Muscle of back (tissue), 3 donors: ENCODE measurements at regions not wholly inside any gene's neighbourhood (a gene's known extent, or its start where the extent isn't known, plus 50 kb on each side); places are given as distances from the start of the nearest gene placed in this dataset.
"Not testable (repeated sequence)": the region's sequence is repeated elsewhere in the genome, so short reads cannot be mapped to it uniquely, and the experiment has no call there.

Experiments
- DNase-seq, 3 donors: peaks; one replicate each; pipeline versions ENCODE4 v3.0.0 to v3.0.0-alpha.2; 2013

DNA sequence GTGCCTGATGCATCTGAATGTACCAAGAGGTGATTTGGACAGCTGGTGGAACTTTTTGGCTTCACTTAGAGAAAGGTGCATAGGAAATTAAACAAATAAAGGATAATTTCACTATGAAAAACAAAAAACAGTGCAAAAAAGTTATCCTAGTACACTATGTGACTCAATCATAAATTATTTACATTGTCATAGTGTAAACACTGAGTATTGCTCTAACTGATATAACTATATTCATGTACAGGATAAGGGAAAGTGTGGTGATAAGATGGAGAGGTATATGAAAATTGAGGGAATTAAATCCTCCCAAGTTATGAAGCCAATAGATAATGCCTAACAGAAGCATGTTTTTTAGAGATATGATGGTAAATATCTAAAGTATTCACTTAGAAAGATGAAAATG, 50.2 kb upstream of the CPNE4 start:
- no peak for DNase-seq

DNA sequence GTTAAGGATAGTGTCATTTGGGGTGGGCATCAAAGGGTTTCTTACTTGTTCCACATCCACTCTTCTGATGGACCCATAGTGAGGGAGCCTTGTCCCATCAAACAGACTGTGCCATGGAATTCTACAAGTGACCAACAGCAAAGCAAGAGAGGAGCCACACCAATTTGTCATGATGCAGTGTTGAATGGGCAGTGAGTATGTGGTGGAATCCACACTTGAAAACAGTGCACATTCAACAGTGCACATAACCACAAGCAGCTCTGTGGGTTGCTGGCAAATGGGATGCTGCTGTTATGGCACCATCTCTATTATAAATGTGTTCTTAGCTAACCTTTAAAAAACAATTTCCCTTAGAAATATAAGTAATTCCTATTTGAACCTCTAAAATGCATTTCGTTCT, 52.5 kb upstream of the CPNE4 start:
- DNase-seq: no peak

DNA sequence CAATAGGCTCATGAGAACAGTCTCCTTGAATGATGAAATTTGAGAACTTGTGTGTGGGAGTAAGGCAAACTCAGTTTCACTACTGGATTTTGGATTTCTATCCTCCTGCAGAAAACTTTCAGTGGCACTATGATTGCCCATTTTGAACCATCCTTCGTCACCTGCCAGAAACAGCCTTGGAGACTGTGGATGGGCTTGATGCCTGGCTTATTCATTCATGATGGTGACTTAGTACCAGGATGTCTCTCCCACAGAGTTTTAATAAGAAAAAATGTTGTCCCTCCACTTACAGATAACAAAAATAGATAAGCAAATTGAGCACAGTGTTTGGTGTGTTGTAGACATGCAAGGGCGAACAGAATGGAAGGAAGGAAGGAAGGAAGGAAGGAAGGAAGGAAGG, 53.5 kb upstream of the CPNE4 start:
- DNase-seq: no peak

DNA sequence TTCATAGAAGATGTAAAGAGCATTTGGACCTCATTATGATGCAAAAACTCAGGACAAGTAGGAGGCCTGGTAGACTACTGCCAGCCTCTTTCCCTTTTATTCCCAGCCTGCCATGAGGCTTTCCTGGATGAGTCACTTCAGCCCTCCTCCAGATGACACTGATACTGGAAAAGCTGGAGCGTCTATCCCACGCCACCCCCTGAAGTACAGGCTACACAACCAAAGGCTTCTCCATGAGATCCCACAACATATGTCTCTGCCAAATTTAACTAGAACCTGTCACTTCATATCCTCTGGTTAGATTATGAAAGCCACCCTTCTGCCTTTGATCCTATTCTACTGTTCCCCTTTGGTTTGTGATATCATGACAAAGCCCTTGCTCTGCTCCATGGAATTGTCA, 56.1 kb upstream of the CPNE4 start:
- DNase-seq: no peak

DNA sequence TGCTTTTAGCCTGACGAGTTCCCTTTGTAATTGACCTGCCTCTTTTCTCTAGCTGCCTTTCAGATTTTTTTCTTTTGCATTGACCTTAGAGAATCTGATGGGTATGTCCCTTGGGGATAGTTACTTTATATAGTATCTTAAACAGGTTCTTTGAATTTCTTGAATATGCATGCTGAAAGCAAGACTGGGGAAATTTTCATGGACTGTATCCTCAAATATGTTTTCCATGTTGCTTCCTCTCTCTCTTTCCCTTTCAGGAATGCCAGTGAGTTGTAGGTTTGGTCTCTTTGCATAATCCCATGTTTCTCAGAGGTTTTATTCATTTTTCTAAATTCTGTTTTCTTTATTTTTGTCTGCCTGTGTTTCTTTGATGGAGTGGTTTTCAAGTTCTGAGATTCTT, 81.8 kb upstream of the CPNE4 start:
- DNase-seq: no peak

DNA sequence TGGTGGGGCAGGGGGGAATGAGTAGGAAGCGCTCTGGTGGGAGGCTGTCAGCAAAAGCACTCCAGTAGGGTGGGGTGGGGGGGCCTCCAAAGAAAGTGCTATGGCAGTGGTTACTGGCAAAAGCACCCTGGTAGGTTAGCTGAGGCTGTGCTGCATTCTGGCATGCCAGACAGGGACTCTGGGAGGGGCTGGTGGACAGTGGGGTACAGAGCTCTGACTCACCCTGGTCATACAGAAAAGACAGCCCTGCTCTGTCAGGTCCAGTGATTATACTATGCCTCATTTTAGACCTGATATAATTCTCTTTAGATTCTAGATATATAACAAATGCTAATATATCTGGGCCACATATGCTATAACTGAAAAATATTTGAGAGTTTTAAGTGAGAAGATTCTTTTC, 82.8 kb upstream of the CPNE4 start:
- DNase-seq: no peak

DNA sequence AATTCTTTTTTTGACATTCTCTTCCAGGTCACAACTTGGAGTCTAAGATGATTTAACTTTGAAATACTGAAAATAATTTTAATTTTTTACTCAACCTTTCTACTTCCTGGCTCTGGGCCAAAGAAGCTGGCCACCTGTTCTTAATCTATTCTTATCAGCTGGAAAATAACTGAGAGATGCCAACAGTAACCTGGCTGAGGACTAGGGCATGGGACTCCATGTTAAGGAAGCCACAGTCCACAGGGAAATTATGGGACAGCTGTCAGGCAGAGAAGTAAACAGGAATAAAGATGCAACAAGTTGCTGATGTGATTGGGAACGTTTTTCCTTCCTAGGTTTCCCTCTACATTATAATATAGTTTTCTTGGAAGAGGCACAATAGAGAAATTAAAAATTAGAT, 84.7 kb upstream of the CPNE4 start:
- DNase-seq: no peak

DNA sequence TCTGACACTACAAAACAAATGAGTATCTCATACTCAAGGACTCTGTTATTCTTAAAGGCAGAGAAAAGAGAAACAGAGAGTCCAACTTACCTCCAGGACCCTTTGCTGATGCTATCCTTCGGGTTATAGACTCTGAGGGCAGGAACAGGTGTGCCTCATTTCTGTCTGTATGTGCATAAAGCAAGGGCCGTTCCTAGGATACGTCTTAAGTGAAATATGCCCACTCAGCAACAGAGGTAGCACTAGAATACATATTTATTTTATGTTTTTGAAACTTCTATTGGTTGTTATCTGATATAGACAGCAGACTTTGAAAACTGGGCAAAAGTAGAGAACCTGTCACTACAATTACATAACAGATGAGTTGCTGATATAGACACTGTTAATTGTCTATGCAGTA, 89.3 kb upstream of the CPNE4 start:
- no peak for DNase-seq

DNA sequence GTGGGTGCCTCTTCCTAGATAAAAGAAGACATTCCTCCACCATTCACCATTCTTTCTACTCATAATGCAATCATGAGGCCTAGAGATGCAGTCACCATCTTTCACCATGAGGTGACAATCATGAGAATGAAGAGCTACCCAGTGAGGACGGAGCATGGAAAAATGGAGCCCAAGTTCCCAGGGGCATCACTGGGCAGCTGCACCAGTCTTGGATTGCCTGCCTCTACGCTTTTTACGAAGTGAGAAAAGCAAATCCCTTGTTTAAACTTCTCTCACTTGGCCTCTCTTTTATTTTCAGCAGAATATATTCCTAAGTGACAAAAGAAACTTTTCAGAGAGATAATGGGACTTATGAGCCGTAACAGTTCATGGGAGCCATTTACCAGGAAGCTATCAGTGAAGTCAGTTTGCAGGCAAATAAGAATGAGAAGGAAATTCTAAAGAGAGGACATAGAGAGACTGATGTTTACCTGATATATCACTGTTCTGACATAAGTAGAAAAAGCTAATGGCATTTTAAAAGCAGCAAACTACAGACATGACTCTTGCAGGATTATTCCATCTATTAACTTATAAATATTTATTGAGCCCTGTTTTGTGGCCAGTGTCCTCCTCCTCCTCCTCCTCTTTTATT, 90.0 kb upstream of the CPNE4 start:
- no peak for DNase-seq

DNA sequence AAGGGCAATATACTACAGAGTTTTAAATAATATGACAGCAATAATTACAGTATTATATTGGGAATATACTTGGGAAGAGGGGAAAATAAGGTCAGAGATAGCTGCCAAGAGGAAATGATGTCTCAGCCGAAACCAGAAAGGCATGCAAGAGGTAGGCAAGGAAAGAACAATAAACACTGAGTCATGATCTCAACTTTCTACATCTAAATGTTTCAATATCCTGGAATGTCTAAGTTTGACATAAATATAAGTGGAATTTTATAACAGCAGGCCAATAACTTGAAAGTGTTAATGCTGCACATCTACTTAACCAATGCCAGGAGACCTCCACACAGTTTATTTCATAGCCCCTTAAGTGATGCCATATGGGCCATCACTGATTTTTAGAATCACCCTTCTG, 99.8 kb upstream of the CPNE4 start:
- peak in 1 of 3 donors; percentile 83 for DNase-seq

DNA sequence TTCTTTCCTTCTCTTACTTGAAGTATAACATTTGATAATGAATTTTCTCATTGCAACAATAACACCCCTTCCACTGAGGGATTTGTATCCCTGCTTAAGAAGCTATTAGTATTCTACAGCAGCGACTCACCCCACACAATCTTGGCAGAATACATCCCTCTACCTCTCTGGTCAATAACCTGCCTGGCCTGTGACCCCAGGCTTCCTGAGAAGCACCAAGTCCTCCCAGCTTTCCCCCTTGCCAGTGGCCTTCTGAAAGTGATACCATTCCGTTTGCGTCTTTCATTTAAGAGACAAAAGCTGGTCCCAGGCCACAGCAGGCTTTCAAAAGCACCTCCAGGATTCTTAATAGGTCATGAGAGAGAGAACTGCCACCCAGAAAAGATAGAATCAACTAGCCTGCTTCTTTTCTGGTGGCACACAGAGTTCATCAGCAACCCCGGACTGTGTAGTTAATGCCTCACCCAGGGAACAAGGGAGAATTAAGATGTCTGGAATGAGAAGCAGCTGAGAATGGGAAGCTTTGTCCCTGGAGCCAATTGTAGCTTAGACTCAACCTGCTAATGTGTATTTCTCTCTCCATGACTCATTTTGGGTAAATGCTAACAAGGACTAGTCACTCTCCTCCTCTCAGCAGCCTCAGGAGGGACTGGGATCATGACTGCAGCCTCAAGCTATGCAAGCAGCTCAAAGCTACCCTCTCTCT, 101.0 kb upstream of the CPNE4 start:
- DNase-seq: peak in 1 of 3 donors; percentile 94

DNA sequence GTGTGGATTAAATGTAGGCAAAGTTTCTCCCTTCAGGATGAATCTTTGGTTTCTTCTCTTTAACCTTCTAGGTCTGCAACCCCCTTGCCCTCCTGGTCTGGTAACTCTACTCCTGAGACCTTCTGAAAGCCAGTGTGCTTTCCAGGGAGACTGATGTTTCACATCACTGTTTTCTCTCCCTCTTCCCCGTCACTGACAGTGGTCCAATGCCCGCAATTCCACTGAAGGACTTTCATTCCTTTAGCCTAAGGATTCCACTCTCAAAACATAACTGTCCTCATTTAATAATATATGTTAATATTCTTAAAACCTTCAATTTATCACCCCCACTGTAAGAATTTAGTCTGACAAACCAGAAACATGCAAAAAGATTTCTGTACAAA, 101.5 kb upstream of the CPNE4 start:
- no peak for DNase-seq

DNA sequence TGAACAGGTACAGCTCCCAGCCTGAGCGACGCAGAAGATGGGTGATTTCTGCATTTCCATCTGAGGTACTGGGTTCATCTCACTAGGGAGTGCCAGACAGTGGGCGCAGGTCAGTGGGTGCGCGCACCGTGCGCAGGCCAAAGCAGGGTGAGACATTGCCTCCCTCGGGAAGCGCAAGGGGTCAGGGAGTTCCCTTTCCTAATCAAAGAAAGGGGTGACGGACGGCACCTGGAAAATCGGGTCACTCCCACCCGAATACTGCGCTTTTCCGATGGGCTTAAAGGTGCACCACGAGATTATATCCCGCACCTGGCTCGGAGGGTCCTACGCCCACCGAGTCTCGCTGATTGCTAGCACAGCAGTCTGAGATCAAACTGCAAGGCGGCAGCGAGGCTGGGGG, 102.1 kb upstream of the CPNE4 start:
- not testable (repeated sequence) for DNase-seq

DNA sequence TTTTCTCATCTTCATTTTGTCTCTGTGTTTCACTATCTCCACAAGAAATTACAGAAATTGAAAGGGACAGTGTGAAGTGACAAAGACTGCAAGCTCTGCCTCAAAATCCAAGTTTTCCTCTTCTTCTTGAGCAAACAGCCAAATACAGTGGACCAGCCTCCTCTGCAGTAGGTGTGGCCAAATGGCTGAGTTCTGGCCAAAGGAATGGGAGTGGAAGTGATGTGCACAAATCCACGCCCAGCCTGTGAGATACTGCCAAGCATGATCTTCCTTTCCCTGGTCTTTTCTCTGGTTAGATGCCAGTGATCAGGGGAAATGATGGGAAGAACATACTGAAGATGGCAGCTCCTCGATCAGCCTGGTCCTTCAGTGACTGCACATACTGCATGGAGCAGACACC, 111.0 kb upstream of the CPNE4 start:
- DNase-seq: peak in 2 of 3 donors; percentile 2 to 9

DNA sequence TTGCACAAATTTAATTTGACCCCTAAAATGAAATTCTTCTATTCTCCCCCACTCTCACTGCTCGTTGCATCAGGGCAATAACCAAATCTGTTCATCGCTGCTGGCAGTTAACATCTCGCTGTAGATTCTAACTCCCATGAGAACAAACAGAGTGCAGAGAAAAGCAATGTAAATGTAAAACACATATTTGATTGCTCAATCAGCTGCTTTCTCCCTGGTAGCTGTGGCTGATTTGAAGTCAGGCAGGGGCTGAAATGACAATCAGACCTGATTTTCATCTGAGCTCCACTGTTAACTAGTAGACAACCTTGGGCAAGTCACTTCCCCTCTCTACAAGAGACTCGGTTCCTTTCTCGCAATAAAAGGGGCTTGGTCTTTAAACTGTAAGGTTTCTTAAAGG, 119.8 kb upstream of the CPNE4 start:
- DNase-seq: no peak

DNA sequence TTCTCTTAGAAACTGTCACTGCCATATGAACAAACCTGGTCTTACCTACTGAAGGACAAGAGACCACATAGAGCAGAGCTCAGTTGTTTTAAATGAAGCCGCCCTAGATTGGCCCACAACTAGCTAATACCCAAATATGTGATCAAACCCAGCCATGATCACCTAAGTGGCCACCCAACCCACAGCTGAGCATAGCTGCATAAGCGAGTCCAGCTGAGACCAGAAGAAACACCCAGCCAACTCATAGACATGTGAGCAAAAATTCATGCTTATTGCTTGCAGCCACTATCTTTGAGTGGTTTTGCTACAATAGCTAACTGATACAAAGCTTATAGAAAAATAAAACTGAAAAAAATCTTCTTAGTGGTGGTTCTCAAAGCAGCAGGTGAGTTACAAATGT, 124.3 kb upstream of the CPNE4 start:
- DNase-seq: no peak

DNA sequence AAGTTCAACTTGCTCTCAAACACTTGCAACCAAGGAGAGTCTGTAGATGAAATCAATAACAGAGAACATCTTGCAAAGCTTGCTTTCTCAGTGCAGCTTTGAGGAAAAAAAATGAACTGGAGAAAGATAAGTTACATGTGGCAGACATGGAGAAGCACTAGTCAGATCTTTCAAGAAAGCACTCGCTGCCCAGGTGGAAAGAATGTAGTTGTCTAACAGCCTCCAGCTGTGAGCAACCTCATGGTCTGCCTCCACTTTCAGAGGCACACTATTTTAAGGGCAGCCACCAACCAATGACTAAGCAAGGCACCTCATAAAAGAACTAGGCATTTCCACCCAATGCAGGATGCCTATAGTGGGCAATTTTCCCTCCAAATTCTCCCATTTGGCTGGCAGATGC, 125.4 kb upstream of the CPNE4 start:
- no peak for DNase-seq

DNA sequence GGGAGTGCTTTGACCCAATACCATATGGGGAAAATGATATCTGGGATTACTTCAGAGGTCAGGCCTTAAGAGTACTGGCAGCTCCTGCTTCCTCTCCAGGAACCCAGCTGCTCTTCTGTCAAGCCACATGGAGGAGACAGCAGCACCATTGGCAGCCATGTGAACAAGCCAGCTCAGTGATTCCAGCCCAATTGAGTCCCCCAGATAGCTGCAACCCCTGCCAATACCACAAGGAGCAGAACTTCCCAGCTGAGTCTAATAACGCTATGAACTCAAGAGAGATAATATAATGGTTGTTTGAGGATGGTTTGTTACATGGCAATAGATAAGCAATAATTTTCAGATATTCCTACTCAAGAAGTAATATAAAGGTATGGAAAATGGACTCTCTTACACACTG, 126.8 kb upstream of the CPNE4 start:
- no peak for DNase-seq

DNA sequence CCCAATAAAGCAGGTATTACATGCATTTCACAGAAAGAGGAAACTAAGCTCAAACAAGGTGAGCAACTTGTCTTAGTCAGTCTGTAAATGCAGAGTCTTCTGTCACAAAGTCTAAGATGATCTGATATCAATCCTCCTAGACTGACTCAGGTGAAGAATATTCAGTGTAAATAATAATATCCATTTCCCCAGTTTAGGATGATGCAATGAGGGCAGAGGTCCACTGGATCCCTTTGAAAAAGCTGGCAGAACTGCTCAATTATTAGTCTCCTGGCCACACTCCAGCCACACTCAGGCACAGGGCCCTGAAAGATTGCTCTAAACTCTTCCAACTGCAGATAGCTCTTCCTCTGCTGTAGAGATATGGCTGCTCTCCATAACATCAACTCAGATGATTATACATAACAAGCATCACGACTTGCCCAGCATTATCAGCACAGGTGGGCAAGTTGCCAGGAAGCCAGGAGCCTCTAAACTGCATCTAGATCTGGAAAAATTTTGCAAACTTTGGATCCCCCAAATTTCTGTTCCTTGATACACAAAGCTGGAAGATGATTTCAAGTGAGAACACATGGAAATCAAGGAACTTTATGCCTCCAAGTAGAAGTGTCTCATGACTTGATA, 129.8 kb upstream of the CPNE4 start:
- DNase-seq: no peak

DNA sequence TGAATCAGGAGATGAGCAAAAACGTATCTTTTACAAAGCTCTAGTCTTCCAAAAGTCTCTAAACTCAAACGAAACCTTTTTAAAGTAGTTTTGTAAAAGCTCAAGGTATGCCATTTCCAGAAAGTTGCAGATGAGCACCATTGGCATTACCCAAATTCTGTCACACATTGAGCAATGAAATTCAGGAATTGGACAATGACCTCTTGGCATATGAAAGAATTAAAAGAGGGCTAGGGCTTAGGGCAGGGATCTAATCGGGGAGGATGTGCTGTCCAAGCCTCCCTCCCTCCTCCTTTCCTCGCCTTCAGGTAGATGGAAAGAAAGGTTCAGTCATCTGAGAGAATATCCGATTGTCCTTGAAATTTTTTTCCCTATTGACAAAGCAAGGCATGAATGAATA, 133.1 kb upstream of the CPNE4 start:
- no peak for DNase-seq

DNA sequence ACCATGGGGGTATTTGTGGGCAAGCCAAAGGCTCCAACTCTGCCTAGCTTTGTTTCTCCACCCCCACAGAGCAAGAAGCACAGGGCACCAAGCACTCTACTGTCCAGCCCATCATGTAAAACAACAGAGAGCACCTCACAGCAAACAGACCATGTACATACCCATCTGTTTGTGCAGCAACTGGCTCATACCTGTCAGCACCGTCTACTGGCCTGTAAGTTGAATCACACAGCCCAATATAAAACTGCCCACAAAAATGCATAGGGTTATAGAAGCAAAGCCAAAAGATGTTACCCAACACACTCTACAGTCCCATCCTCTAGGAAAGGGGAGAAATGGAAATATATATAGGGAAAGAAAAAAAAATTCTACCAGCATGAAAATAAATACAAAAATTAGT, 139.7 kb upstream of the CPNE4 start:
- no peak for DNase-seq

DNA sequence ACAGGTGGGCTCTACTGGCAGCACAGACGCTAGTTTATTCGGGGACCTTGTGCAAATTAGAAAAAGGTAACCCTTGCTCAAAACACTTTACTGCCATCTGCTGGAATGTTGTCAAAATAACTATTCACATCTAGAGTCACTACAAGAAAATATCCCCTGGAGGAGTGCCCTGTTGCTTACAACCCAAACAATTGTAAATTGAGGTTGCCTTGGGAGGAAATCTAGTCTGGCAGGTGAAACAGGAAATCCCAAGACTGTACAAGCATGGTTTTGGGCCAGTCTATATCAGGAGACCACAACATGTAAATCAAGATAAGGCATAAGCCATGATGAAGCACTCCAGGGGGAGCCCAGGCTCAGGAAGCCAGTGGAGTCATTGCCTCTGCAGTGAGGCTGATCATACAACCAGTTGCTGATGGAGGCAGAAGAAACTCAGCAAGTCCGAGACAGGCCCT, 136.8 kb upstream of the ACP3 start:
- peak; percentile 13 to 38 (median 17) for DNase-seq

DNA sequence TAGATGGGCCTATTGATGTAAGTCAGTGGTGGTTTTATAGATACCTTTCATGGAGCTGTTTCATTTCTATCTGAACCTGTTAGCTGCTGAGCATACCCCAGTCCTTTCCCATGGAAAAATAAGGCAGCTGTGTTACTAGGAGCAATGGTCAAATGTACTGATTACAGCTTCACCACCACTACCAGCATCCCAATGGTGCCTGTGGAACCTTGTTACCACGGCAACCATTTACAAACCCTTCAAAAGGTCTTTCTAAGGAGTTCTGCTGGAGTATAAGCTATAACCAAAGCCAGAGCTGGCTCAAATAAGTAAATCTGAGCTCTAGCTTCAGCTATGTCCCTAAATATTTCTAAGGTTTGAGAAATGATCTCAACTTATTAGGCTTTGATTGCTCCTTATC, 133.4 kb upstream of the ACP3 start:
- no peak for DNase-seq

DNA sequence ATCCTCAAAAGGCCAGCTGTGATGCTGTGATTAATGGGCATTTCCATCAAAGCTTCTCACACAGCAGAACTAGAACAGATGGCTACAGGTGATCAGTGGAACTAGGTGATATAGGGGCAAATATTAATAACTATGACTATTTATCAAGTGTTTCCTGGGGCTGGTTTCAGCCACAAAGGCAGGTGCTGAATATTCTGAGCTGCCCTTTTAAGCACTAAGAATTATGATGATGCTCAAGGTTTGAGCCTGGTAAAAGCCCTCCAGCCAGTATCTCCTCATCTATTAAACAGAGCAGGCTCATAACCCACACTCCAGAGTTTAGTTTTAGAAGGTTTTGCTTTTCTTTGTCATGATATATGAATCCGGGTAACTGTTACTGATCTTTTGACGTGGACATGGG, 129.5 kb upstream of the ACP3 start:
- DNase-seq: no peak
